ENCODE measurements at regions not wholly inside any gene's neighbourhood (a gene's known extent, or its start where the extent isn't known, plus 50 kb on each side); places are given as distances from the start of the nearest gene placed in this dataset.

DNA sequence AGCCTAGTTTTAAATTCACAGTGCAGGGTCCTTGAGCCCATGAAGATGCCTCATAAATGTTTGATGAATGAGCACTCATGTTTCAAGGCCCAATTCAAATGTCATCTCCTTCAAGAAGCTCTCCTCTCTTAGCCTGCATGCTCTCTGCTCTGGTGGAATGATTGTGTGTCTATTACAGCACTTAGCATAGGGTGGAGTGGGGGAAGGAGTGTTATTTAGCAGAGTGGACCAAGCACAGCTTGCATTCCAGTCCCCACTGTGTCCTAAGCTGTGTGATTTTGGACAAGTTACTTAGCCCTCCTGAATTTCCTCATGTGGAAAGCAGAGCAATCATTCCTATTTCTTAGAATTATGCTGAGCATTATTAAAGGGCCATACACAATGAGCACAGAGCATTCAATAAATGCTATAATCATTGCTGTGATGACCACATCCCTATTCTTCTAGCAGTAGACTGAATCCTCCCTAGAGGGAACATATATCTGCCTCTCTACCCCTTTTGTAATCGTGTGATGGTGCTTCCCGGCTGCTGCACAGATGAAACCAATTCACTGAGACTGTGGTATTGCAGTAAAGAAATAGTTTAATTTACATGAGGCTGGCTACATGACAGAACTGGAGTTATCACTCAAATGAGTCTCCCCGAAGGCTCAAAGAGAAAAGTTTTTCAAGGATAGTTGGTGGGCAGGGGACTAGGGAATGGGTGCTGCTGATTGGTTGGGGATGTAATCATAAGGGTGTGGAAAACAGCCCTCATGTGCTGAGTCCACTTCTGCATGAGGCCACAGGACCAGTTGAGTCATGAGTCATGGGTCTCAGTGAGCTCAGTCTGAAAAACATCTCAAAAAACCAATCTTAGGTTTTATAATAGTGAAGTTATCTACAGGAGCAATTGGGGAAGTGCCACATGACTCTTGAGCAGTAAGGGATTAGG, 173.4 kb upstream of the NDUFV2 start:
- TF ChIP-seq, protein P1, sequence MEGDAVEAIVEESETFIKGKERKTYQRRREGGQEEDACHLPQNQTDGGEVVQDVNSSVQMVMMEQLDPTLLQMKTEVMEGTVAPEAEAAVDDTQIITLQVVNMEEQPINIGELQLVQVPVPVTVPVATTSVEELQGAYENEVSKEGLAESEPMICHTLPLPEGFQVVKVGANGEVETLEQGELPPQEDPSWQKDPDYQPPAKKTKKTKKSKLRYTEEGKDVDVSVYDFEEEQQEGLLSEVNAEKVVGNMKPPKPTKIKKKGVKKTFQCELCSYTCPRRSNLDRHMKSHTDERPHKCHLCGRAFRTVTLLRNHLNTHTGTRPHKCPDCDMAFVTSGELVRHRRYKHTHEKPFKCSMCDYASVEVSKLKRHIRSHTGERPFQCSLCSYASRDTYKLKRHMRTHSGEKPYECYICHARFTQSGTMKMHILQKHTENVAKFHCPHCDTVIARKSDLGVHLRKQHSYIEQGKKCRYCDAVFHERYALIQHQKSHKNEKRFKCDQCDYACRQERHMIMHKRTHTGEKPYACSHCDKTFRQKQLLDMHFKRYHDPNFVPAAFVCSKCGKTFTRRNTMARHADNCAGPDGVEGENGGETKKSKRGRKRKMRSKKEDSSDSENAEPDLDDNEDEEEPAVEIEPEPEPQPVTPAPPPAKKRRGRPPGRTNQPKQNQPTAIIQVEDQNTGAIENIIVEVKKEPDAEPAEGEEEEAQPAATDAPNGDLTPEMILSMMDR (conservative IDR thresholded peaks at IDR 0.05; ENCODE audit: low read length) = no peak
- no peak for TF ChIP-seq EZH2phosphoT487 (IDR thresholded peaks at IDR 0.05; ENCODE audit: borderline replicate concordance, low read depth, low read length)

Measured in OCI-LY7 (cell line).